Occipital lobe (tissue), 1 donor: ENCODE measurements at regions not wholly inside any gene's neighbourhood (a gene's known extent, or its start where the extent isn't known, plus 50 kb on each side); places are given as distances from the start of the nearest gene placed in this dataset.
A peak's percentile ranks its signal among the peaks of the same experiment; 100 is the strongest.

Source experiments
- DNase-seq: peaks from one replicate; lab custom pipeline; 2025; lab: John Stamatoyannopoulos, UW

DNA sequence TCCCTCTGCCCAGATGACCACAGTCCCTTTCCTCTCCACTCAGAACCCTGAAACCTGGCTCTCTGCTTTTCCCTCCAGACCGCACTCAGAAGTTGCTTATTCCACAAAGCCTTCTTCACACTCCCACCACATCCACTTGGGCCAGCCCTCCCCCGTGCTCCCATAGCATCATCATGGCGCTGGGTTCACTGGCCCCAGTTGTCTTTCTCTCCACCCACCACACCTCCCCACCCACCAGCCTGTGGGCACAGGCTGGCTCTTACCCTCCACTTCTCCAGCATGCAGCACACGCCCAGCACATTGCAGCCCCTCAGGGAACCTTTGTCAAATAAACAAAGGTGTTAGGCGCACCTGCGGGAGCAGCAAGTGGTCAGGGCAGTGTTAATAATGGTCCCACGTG lies 130.0 kb downstream of the KATNIP start:
- DNase-seq: no peak

DNA sequence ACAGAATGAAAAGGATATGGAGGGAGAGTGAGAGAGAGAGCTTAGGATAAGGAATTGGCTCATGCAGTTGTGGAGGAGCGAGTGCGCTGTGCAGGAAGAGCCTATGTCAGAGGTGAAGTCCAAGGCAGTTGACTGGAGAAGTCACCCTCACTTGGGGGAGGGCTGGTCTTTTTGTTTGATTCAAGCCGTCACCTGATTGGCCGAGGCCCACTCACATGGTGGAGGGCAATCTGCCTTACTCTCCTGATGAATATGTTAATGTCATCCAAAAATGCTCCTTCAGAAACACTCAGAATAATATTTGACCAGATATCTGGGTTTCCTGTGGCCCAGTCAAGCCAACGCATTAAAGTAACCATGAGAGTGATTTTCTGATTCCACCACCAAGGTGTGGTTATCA lies 131.7 kb downstream of the KATNIP start:
- DNase-seq: no peak

DNA sequence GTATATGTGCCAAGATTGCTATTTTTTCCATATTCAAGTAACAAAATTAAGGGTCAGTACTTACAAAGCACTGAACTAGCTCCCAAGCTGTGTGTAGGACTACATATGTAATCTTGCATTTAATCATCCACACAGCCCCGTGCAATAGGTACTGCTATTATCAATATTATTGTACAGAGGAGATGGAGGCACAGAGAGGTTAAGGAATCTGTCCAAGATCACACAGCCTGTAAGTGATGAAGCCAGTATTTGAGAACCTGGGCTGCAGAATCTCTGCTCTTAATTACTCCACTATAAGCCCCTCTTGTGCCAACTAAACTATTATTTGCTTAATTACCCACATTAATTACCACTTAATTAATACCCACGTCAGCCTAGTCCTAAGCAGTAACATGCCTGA lies 134.1 kb downstream of the KATNIP start:
- no peak for DNase-seq

DNA sequence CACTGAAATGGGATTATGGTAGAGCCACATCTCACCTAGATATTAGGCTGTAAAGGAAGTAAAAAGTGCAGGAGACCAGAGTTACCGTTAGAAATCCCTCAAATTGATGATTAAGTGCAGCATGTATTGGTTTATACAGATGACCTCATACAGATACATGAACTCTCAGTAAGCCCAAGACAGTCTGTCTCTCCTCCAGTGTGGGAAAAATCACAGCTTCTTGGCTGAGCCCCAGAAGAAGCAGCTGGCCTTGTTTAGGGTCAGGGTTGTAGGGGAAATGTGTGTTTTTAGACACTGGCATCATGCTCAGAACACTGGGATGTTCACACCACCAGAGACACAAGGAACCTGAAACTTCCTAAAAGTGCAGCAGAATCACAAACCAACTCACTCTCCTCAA lies 135.9 kb downstream of the KATNIP start:
- DNase-seq: no peak

DNA sequence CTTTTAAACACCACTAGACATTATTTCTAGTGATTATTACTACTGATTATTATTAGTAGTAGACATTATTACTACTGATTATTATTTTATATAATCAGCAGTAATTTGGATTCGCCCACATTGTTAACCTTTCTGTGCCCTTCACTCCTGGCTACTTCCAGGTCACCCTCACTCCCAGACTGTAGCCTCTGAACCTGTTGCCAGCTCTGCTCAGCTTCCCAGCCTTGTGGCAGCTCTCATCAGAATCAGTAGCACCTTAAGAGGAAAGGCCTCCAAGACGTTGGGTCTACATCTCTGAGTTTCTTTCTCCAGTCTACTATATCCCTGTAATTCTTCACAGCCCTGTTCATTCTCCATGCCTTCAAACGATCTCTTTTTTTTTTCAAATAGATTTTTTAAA lies 137.0 kb downstream of the KATNIP start:
- no peak for DNase-seq

DNA sequence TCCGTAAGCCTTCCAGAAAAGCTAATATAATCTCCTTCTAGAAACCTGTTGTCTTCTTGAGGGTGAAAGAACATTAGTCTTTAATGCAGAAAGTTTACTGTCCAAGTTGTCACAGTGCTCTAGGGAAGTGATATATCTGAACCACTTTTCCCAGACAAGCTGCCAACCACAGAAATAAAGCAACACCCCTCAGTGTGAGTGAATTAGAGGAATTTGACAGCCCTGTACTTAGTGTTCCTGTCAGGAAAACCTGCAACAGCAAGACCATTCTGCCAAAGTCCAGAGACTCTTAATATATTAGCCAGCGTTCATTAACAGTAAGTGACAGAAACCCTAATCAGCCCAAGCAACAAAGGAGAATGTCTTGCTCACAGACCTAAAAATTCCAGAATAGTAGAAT lies 137.7 kb downstream of the KATNIP start:
- no peak for DNase-seq

DNA sequence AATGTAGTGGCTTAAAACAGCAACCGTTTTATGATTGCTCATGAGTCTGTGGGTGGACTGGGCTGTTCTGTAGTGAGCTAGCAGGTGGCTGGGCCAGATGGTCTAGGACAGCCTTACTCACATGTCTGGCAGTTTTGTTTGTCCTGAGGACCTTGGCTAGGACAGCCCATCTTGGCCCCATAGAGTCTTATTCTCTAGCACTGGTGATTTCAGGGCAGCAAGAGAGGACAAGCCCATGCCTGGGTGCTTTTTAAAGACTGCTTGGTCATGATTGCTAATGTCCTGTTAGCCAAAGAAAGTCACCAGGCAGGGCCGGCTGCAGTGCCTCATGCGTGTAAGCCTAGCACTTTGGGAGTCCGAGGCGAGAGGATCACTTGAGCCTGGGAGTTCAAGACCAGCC lies 139.8 kb downstream of the KATNIP start:
- DNase-seq: peak; percentile 44

DNA sequence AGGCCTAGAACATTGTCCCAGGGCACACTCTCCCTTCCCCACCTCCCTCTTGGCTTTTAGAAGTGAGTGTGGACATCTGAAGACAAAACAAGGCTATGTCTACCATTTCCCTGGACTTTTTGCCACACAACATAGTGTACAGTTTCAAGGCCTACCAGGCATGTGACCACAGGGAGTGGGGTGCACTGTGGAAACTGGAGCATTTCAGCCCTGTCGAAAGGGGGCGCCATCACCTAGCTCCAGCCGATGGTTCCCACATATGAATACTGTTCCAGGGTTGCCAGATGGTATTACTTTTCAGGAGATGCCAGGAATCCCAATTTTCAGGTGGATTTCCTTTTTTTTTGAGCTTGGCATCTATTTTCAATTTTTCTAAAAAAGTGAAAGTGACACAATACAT lies 140.7 kb downstream of the KATNIP start:
- peak; percentile 18 for DNase-seq

DNA sequence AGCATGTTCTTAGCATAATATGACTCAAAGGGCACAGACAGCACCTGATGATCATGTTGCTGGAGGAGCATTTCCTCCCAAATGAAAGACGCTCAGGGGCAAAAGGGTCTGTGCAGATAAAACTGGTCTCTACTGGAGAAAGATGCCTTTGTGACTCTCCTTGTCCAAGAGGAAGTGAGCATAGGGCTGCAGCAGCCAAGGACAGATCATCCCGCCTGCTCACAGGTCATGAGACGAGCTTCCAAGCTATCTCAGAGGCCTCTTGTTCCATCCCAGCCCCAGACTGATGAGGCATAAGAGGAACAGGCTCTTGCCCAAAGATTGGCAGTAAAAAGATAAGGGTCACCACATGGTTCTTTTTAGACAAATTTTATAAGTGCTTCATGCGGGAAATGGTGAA lies 141.8 kb downstream of the KATNIP start:
- no peak for DNase-seq

DNA sequence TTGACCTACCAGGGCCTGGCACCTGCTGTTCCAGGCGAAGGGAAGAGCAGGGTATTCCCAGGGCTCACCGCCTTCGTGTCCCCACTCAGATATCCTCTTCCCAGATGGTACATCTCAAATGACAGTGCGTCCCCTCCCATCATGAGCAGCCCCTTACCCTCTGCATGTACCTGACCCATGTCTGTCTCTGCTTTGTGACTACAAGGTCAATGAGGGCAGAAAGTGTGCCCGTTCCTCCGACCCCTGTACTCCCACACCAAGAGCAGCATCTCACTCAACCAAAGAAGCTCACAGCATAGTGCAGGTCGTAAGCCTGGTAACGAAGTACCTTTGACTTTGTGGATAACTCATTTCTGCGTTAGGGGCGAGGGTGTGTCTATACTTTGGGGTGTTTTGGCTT lies 142.6 kb downstream of the KATNIP start:
- DNase-seq: no peak

DNA sequence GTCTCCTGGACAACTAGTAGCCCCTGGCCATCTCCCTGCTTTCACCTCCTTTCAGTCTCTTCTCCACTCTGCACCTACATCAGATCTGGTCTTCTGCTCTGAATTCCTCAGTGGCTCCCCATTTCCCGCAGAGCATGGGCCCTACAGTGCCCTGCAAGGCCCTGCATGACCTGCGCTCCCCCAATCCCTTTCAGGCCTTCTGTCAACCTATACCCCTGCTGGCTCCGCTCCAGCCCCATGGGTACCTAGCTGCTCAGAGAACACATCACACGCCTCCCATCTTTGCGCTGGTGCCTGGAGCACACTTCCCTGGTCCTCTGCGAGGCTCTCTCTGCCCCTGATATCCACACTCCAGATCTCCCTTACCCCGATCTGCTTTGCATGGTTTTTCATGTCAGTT lies 145.2 kb downstream of the KATNIP start:
- DNase-seq: no peak

DNA sequence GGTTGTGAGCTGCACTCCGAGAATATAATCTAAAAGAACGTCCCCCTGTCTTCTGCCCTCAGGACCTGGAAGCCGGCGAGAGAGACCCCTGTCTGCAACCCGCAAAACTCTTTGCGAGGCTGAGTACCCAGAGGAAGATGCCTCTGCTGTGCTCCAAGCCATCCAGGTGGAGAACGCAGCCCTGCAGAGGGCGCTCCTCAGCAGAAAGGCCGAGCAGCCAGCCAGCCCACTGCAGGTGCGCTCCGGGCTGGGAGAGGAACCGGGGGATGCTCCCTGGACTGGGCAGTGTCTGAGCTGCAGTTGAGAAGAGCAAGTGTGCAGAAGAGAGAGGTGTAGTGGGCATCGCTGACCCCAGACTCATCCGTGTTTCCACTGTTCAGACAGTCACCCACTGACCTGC lies 148.3 kb downstream of the KATNIP start:
- no peak for DNase-seq

DNA sequence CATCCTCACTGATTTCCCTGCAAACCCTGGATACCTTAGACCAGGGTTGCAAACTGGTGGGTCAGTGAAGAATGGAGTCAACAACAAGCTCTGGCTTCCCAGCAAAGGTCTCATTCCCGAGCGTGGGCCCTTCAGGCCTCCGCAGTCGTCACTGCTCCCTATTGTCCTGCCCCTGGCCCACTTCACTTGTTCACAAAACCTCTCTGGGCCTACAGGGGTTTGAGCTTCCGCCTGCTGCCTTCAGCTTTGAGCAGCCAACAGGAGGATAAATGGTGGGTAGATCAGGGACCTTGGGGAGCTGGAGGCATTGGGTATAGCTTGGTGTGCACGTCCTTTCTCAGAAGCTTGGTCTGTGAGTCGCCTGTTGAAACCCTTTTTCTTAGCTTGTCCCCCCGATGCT lies 148.8 kb downstream of the KATNIP start:
- no peak for DNase-seq

DNA sequence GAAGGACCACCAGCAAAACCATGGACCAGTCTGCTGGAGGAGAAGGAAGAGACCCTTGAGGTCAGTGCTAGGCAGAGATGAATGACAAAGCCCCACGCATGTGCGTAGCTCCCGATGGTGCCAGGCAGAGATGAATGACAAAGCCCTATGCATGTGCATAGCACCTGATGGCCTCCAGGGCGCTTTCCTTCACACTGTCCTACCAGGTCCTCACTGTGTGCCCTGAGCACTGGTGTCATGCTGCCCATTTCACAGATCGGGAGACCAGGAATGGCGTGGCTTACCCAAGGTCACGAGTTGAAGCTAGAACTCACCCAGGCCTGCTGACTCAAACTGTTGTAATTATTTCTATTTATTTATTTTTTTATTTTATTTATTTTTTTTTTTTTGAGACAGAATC lies 149.6 kb downstream of the KATNIP start:
- DNase-seq: no peak

DNA sequence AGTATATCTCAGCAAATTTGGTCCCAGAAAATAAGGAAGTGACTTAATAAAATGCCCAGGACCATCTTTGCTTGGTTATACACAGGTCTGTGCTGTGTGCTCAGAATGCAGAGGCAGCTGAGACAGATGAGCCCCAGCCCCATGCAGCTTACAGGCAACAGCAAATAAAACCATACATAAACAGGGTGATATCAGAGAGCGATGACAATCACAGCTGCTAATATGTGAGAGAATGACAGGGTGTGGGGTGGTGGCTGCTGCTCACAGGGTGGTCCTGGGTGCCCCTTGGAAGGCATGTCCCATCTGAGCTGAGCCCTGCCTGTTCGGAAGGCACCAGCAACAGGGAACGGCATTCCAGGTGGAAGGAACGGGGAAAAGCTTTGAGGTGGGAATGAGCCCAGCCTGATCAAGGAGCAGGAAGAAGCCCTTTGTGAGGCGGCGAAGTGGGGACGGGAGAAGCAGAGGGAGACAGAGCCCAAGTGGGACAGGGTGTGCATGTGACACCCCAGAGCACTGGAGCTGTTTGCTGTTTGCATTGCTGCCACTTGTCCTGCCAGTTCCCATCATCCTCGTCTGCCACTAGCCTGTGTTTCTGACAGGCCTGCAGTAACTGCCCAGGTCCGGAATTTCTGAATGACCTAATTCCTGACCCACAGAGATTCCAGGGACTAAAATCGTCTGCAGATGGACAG lies 150.5 kb downstream of the KATNIP start:
- no peak for DNase-seq

DNA sequence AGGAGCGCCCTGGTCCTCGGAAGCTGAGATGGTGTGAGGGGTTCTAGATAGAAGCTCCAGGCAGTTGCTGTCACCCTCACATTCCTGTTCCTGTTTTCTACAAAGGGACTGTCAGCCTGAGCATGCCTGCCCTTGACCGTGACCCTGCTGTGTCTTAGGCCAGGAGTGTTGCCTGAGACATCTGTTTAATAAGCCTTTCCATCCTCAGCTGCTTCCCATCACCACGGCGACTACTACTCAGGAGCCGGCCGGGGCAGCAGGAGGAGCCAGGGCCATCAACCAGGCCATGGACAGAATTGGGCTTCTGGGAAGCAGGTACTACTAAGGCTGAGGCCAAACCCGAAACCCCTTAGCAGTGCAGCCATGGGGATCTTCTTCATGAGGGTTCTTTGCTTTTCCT lies 151.4 kb downstream of the KATNIP start:
- DNase-seq: no peak

DNA sequence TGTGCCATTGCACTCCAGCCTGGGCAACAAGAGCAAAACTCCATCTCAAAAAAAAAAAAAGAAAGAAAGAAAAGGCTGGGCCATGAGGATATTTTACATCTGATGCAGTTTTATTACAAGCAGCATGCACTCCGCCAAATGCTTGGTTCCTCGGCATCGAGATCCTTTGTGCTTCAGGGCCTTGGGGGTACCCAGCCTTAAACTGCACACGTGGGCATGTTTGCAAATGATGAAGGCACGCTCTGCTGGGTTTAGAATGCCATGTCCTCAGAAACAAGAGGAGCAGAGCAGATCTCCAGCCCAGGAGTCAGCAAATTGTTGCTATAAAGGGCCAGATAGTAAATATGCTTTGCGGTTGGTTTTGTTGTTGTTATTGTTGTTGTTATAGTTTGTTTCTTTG lies 153.2 kb downstream of the KATNIP start:
- no peak for DNase-seq

DNA sequence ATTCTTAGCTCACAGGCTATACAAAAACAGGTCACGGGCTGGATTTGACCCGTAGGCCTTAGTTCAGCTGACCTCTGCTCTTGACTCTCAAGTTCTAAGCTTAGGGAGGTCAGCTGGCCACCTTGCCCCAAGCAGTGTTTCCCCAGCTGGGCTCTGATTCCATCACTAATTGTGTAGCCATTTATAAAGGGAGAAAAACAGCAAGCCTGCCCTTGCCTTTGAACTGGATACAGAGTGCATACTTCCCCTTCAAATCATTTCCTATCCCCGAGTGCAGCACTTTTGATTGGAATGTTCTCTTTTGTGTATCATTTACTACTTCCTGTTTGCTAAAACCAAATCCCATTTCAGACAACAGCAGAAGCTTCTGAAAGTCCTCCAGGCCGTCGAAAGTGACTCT lies 153.6 kb downstream of the KATNIP start:
- DNase-seq: no peak

DNA sequence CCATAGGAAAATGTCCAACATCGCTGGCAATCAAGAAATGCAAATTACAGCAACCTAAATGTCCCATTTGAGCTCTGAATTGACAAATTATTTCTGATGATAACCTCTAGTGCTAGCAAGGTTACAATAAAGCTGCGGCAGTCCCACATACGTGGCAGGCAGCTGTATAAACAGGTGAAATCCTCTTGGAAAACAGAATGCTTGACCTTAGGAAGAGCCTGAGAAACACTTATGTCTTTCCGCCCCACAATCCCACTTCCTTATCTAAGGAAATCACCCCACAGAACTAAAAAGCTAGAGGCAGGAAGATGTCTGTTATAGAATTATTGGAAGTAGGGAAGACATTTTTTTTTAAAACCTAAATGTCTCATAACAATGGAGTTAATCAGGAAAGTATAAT lies 154.3 kb downstream of the KATNIP start:
- DNase-seq: no peak

DNA sequence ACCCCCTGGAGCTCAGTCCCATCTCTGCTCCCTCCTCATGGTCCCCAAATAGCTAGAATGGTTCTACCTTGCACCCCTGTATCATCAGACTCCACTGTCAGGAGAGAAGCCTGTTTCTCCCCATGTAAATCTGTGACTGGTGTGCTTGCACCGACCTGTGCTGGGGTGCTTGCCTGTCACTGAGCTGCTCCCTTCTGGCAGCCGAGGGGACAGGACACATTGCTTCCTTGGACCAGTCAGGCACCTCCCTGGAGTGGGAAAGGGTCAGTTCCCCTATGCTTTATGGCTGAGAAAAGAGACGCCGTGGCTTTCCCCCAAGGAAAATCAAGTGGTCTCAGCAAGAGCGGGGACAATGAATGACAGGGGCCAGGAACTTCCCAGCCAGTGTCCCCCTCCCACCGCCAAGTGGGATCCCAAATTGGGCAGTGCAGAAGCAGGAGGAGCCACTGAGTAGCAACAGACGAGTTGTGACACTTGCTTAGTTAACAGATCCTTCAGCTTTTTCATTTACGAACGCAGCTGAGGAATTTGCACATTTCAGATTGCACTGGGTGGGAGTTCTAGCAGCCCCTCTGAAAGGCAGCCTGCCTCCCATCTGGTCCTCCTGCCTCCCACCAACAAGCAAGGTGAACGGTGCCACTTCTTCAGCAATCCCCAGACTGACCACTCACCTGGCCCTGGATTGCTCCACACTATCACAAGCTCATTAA lies 156.4 kb downstream of the KATNIP start:
- DNase-seq: no peak

DNA sequence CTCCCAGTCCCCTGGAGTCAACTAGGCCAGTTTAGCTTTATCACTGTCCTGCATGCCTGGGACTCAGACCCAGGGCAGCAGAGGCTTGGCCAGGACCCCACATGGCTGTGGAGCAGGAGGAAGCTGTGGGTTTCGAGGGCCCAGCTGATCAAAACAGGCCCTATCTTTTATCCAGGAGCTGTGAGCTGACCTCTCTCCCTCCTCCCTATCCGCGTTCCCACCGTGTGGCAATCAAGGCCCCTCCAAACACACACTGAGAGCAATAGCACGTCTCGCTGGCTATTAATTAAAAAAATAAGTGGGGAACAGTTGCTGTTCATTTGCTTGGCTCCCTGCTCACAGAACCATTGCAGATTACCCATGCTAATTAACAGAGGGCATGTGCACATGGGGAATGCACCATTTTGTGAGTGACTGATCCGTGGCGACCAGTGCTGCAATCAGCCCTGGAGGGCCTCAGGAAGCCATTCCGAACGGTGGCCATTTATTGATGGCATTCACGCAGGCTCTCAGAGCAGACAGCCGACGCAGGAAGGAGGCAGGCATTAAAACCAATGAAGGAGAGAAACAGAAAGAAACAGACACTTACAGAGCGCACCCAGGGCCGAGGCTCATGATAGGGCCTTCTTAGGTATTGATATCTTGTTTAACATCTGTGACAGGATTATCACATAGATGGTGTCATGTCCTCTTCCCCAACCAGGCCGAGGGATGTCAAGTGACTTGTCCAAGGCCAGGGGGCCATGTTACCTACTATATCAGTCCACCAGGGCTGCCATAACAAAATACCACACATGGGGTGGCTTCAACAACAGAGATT lies 157.1 kb downstream of the KATNIP start:
- no peak for DNase-seq

DNA sequence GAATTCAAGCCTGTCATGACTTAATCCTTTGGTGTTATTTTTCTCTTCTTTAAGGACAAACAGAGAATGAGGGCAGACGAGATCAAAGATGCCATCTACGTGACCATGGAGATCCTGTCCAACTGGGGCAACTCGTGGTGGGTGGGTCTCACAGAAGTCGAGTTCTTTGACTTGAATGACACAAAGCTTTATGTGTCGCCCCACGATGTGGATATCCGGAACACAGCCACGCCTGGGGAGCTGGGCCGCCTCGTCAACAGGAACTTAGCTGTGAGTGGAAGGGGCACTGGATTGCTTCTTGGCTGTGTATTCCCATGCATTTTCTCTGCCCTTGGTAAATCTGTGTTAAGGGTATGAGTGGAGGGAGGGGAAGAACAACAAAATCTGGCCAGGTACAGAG lies 158.7 kb downstream of the KATNIP start:
- DNase-seq: no peak

DNA sequence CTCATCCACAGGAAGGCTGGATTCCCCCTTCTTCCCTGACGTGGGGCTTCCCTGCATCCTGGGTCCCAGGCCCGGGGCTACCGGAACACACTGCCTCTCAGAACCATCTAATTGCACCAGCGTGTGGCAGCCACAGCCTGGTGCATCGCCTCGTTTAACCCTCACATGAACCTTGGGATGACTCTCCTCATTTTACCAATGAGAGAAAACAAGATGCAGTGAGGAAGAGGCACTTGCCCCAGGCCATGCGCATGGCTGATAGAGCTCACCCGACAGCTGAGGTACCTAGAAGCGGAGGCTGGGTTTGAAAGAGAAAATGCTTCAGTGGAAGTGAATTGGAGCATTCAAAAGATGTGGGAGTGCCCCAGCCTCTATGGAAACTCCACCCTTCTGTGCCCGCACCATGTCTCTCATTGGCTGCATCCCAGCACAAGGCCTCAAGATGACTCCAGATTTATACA lies 162.3 kb downstream of the KATNIP start:
- no peak for DNase-seq
